SK-N-SH treated with all-trans-retinoic acid at 6 μM for 48 hours (cell line): ENCODE measurements at regions not wholly inside any gene's neighbourhood (a gene's known extent, or its start where the extent isn't known, plus 50 kb on each side); places are given as distances from the start of the nearest gene placed in this dataset.

ENCODE experiments used
- CSDC2 ChIP-seq: fragments of 250-450 bp; sonication (Bioruptor Pico); IDR thresholded peaks from 2 replicates; pipeline ENCODE4 v1.5.0; 2020; ENCODE audit warnings: mild to moderate bottlenecking, moderate library complexity
- CSRNP3 ChIP-seq: fragments of 250-450 bp; sonication (Bioruptor Pico); IDR thresholded peaks from 2 replicates; pipeline ENCODE4 v1.5.1; 2021; ENCODE audit warnings: mild to moderate bottlenecking, moderate library complexity
- ESRRG ChIP-seq: fragments of 250-450 bp; sonication (Bioruptor Pico); IDR thresholded peaks from 2 replicates; pipeline ENCODE4 v1.6.1; 2021; ENCODE audit warnings: mild to moderate bottlenecking
- GLIS3 ChIP-seq: fragments of 250-450 bp; sonication (Bioruptor Pico); IDR thresholded peaks from 2 replicates; pipeline ENCODE4 v1.5.0; 2020; ENCODE audit warnings: mild to moderate bottlenecking, moderate library complexity
- ISL1 ChIP-seq: fragments of 250-450 bp; sonication (Bioruptor Pico); IDR thresholded peaks from 2 replicates; pipeline ENCODE4 v2.1.2; 2022; ENCODE audit warnings: mild to moderate bottlenecking, moderate library complexity
- PATZ1 ChIP-seq: fragments of 250-450 bp; sonication (Bioruptor Pico); IDR thresholded peaks from 2 replicates; pipeline ENCODE4 v1.8.0; 2020; ENCODE audit warnings: mild to moderate bottlenecking, moderate library complexity, borderline replicate concordance
- TCF4 ChIP-seq: fragments of 250-450 bp; sonication (Bioruptor Pico); IDR thresholded peaks from 2 replicates; pipeline ENCODE4 v1.8.0; 2021; ENCODE audit warnings: mild to moderate bottlenecking, moderate library complexity, borderline replicate concordance
- TOX ChIP-seq: fragments of 250-450 bp; sonication (Bioruptor Pico); IDR thresholded peaks from 2 replicates; pipeline ENCODE4 v1.8.0; 2021; ENCODE audit warnings: mild to moderate bottlenecking, moderate library complexity, borderline replicate concordance
- ZC3H10 ChIP-seq: fragments of 250-450 bp; sonication (Bioruptor Pico); IDR thresholded peaks from 2 replicates; pipeline ENCODE4 v1.5.1; 2021; ENCODE audit warnings: mild to moderate bottlenecking, moderate library complexity
- ZFP30 ChIP-seq: fragments of 450-650 bp; formaldehyde crosslinking; IDR thresholded peaks from 2 replicates; pipeline ENCODE4 v1.5.0; 2022; ENCODE audit warnings: mild to moderate bottlenecking, moderate library complexity
- ZNF565 ChIP-seq: fragments of 450-650 bp; formaldehyde crosslinking; conservative IDR thresholded peaks from 2 replicates; pipeline ENCODE4 v1.5.0; 2020; ENCODE audit warnings: low read depth, mild to moderate bottlenecking, moderate library complexity
- ZNF70 ChIP-seq: fragments of 450-650 bp; formaldehyde crosslinking; IDR thresholded peaks from 2 replicates; pipeline ENCODE4 v1.5.0; 2020; ENCODE audit warnings: mild to moderate bottlenecking, moderate library complexity

GRCh38 chr4:101400096-101400495, 52.8 kb upstream of the PPP3CA start:
- no peak for TF ChIP-seq ISL1 (CRISPR knock-in tag)
- no peak for TF ChIP-seq ZFP30 (CRISPR knock-in tag)
- TF ChIP-seq CSRNP3 (CRISPR knock-in tag), result no peak
- TF ChIP-seq CSDC2, result no peak
- TF ChIP-seq TOX, result no peak
- TF ChIP-seq ZC3H10 (CRISPR knock-in tag), result no peak
- no peak for TF ChIP-seq PATZ1
- TF ChIP-seq ESRRG (CRISPR knock-in tag), result no peak
- TF ChIP-seq ZNF70, result no peak
- TF ChIP-seq ZNF565 (CRISPR knock-in tag), result no peak
- no peak for TF ChIP-seq TCF4
- TF ChIP-seq GLIS3, result no peak
